ACHN (cell line): ENCODE measurements at regions not wholly inside any gene's neighbourhood (a gene's known extent, or its start where the extent isn't known, plus 50 kb on each side); places are given as distances from the start of the nearest gene placed in this dataset.

Experiments used
- DNase-seq: peaks from one replicate; pipeline ENCODE4 v3.0.0-alpha.2; 2015
- in situ Hi-C: cut with HindIII; loops from 2 replicates; pipeline ENCODE4 v1.10.0; 2017; ENCODE audit warnings: low sequenced_read_pairs, low pct_ligation_motif_present, low pct_unique_long_range_greater_than_20kb

DNA sequence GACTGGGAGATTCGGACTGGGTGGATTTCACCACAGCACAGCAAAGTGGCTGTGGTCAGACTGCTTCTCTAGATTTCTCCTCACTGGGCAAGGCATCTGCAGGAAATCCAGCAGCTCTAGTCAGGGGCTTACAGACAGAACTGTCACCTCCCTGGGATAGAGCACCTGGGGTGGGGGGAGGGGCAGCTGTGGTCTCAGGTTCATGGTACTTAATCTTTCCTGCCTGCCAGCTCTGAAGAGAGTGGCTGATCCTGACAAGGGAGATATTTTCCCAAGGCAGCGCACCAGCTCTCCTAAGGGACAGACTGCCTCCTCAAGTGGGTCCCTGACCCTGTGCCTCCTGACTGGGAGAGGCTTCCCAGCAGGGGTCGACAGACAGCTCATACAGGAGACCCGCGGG is 212.8 kb upstream of the KLF12 start:
- no peak for DNase-seq
- in situ Hi-C loops, result no loop called here

DNA sequence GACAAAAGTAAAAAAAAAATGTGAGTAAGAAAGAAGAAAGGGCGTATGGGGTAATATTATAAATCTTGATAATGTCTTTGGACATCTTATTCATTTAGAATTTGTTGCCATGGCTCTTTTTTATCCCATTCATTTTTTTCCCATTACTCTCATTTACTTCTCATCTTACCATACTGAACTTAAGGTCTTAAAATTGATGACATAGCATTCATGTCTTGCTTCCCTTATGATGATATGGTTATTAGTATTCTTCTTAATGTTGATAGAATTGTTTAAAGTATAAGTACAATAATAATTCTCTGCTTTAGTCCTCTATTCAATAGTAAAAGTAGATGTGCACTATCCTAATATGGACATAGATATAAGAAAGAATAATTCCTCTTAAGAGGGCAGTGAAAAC is 204.1 kb upstream of the KLF12 start:
- in situ Hi-C loops, result no loop called here
- DNase-seq, result no peak

DNA sequence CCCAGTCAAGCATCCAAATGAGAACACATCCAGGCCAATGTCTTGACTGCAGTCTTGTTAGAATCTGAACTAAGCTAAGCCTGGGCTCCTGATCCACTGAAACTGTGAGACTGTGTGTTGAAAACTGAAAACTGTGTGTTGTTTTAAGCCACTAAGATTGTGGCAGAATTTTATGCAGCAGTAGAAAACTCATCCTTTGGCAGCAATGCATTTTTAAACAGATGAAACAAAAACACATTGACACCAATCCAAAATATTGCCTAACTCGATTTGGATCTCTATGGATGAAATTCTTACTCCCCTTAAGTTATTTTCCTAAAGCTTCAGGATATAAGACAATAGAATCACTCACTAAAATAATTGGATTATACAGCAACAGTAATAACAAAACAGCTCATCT is 202.3 kb upstream of the KLF12 start:
- no peak for DNase-seq

DNA sequence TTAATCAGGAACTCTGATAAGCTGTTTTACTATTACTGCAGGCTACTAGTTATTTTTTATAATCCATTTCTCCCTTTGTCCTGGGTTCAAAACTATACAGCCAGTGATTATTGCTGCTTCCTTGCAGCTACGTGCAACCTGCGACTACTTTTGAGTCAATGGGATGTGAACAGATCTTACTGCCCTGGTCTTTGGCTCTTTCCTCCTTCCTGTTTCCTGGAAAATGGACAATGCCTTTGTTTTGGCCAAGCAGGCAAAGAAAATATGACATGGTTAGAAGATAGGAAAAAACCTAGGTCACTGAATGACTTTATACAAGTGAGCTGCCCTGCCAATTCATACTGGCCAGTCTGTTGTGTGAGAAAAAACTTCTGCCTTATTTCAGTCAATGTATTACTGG is 201.2 kb upstream of the KLF12 start:
- DNase-seq, result no peak
- in situ Hi-C loops, result no loop called here

More for the DNA sequence above, 202.3 kb upstream of the KLF12 start:
- in situ Hi-C loops, result no loop called here

DNA sequence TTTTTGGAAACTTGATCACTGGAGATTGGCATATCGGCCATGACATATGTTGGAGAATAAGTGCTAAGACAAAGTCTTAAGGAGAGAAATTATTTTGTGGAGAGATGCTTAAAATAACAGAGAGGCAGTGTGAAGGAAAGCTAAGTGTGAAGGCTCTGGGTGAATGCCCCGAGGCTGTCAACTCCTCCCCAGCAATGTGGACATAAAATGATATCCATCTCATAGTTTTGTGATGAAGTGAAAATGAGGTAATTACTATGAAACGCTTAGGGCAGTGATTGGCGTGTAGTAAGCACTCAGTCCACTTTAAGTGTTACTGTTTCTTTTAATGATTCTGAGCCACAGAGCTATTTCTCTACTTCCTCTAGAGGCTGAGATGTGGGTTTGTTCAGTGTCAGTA is 195.8 kb upstream of the KLF12 start:
- in situ Hi-C loops, result no loop called here

DNA sequence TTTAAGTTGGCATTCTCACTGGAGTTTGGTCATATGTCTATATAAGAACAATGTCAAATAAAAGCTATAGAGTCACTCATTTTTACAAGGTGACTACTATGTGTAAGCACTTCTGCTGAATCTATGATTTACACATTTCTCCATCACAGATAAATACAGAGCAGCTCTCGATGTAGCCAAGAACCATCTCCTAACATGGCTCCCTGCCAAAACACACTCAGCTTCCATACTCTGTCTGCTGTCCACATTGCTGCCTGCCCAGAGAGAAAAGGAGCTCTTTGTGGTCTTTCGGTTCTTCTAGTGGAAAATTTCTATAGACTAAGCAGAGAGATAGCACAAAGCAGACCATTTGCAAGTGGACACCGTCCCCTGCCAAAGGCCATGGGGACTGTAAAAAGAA is 190.9 kb upstream of the KLF12 start:
- in situ Hi-C loops, result no loop called here
- no peak for DNase-seq

More for the DNA sequence above, 195.8 kb upstream of the KLF12 start:
- no peak for DNase-seq

DNA sequence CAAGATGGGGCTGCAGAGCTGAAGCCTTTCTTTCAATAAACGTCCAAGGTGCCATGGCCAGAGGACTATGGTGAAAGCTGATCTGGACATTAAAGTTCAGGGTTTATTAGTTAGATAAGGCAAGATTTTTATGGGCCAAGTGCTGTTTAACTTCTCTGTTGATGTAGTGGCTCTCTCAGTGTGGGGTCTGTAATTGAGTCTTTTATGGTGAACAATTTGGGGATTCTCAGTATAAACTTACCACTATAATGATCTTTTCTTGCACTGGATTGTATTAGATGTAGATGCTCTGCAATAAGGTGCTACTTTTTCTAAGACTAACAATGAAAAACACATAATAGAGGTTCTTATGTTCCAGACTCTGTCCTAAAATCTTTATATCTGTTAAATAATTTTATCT is 190.1 kb upstream of the KLF12 start:
- in situ Hi-C loops, result no loop called here
- no peak for DNase-seq

DNA sequence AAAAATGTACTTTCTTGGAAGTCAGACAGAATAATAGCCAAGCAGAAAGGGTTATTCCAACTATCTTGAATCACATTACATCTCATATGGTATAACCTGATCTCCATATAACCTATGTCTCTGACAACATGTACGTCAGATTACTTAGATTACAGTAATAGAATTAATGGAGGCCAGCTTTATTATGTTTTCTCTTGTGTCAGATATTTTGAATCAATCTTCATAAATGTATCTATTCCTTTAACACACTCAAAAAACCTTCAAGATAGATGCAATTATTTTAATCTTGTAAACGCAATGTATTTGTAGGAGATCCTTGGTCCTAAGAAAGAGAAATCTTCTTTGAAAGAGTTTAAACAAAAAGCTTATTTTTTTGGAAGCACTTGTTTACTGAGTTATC is 188.4 kb upstream of the KLF12 start:
- in situ Hi-C loops, result no loop called here
- DNase-seq, result no peak

DNA sequence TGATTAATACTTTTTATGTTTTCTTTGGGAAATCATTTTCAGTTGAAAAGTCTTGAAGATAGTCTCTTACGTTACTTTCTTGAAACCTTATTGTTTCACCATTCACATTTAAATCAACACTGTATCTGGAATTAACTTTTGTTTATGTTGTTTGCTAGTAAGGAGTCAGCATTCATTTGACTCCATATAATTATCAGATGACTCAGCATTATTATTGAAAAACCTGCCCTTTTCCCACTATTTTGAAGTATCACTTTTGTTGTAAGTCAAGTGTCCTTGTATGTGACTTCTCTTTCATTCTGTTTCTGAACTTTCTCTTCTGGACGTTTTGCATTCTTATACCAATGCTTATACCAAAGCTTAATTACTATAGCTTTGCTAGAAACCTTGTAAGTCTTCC is 186.1 kb upstream of the KLF12 start:
- no peak for DNase-seq
- in situ Hi-C loops, result no loop called here

DNA sequence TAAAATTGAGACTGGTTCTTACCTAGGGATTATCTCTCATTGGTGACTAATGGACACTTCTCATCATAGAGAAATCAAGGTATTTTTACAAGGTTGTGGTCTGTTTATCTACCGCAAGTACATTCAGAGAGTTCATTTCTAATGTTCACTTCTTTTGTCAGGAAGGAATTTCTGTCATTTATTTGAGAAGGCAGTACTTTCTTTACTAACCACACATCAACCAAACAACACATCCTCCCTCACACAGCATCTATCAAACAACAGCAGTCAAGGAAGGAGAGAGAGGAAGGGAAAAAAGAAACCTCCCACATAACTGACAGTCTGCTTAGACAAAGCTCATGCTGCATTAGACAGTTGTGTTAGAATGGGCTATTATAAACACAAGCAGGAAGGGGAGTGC is 182.3 kb upstream of the KLF12 start:
- in situ Hi-C loops, result no loop called here
- DNase-seq, result no peak

DNA sequence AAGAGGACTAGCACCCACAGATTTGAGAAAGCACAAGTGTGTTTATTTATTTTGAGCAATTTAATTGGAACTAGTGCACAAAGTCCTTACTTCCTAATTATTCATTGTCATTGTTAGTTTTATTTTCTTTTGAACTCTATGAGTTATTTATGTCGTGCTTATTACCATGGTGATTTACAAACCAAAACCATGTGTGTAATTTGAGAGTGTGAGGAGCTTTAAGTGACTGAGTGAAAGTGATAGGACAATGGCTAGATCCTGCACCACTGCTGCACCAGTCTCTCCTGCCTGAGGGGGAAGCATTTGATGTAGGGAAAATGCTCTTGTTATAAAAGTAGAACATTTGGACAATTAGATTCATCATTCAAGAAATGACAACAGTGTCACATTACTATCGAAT is 172.3 kb upstream of the KLF12 start:
- DNase-seq, result no peak
- in situ Hi-C loops, result no loop called here

DNA sequence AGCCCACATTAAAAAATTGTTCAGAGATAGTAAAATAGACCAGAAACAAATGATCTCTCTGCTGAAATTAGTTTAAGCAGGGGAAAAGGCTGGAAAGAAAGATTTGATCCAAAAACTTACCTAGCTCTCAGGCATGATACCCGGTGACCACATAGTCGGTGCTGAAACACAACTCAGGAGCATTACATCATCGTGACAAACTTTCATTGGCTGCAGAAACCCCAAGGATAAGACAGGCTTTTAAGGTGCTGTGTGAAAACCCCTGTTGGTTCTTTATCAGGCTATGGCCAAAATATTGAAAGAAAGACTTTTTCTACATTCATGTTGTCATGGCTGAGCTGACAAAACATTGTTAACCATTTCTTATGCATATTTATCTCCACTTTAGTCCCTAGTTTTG is 171.7 kb upstream of the KLF12 start:
- no peak for DNase-seq
- in situ Hi-C loops, result no loop called here

DNA sequence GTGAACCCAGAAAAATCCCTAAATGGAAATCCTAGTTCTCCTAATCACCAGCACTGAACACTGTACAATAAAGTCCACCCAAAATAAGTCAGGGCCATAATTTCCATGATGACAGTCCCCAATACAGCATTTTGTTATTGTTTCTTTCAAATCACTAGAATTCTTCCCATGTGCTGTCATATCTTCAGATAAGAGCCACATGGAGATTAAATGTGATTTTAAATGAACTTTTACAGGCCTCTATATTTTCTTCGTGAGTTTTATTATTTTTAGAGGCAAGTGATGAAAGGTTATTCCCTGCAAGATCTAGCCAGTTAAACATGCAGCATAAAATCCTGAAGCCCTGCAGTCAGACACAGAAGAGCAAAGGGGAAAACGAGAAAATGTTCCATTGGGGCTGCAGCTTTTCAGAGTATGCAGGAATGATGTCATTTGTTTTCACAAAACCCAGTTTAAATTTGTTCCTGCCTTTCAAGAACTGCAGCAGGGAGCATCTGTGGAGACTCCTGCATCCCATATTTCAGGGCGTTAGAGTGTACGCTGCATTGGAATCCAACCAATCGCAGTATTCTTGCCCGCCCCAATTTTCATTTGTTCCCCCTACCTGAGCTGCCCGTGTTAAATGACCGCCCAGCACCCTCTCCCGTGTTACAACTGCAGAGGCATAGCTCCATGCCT is 167.2 kb upstream of the KLF12 start:
- DNase-seq, result no peak
- in situ Hi-C loops, result no loop called here

DNA sequence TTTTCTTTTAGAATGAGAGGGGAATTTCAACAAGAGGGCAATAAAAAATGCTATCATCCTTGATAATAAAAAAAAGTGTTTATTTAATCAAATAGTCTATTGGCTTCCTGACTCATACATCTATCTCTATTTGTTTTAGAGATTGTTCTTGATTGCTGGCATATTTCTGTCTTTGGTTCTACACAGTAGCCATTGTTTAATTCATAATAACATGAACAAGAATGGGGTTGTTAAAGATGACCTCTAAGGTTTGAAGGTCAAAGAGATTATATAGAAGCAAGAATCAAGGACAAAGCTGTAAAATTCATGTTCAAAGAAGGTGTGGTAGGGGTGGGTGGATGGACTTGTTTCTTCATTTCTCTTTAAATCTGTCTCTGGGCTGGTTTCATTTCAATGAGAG is 166.0 kb upstream of the KLF12 start:
- in situ Hi-C loops, result no loop called here
- no peak for DNase-seq

DNA sequence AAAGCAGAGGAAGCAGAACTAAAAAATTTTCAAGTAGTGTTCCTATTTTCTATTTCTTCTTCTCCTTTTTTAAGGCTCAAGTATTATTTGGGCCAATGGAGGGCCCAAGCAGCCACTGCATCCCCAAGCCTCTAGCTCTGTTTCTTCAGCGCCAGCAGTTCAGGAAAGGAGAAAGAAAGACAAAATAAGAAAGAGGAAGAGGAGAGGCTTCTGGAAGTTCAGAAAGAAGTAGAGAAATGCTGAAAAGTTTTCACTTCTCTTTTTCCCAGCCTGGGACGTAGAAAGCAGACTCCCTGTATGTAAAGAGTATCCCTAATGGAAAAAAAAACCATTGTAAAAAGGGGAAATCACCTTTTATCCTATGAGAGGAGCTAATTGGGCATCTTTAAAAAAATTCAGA is 165.5 kb upstream of the KLF12 start:
- DNase-seq, result no peak
- in situ Hi-C loops, result no loop called here

DNA sequence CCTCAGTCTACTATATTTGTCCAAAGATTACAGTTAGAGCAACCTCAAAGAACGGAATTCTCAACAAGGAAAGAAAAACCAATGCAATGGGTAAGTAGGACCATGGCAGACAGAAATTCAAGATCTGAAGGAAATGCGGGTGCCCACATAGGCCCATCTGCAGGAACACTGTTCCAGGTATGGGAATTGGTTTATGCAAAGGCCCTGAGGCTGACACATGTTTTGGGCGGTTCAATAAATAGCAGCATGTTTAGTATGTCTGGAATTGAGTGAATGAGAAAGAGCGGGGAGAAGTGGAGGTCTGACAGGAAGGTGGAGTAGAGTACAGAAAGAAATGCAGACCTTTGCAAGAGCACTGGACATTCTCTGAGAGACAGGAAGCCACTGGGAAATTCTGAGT is 164.7 kb upstream of the KLF12 start:
- in situ Hi-C loops, result no loop called here

DNA sequence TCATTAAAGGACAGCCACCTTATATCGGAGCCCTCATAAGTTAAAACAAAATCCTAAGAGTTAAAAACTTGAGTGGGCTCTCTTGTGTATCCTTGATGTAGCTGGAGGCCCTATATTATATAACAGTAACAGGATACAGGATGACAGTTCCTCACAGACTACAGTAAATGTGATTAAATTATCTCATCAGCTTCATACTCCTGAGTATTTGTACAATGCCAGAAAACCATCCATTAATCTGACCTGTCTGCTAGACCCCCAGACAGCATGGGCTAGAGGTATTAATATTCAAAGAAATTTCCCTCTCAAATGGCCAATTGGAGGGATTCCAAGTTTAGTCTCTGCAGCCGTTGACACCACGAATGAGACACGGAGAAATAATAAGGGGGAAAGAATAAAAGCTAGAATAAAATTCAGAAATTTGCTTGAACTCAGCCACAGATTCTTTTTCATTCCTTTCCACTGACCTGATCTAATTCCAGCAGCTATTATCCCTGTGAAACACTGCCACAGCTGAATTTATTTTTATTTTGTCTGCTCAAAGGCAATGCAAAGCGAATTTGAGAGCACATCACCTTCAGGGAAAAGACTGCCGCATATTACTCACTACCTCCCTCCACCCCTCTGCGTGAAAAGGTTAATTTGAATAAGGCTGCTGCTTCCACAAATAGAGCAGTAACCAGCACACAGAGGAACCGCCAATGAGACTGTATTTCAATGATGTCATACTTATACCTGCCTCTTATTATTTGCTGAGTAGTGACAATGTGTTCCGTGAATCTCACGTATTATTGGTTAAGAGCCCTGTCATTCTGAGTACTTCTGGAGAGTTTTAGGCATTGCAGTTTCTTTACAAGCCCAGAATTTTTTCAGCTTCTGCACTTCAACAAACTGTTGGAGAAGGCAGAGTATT is 155.9 kb upstream of the KLF12 start:
- in situ Hi-C loops, result no loop called here
- DNase-seq, result peak; percentile 91

More for the DNA sequence above, 164.7 kb upstream of the KLF12 start:
- DNase-seq, result no peak

DNA sequence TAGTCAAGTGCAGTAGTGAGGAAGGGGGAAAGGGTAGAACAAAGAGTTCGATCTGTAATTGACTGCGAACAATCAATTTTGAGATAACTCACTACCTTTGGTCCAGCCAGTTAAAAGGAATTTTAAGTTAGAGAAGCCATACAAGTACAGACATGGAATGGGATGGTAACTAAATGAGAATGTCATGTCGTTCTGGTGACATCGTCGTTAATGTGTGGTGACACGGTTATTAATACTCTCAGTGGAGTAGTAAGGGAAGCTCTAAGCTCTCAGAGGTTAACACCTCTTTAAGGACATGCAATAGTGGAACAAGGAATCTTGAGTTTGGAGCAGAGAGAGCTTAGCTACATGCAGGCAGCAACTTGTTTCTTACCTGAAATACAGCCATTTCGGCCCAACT is 154.9 kb upstream of the KLF12 start:
- DNase-seq, result no peak
- in situ Hi-C loops, result no loop called here

DNA sequence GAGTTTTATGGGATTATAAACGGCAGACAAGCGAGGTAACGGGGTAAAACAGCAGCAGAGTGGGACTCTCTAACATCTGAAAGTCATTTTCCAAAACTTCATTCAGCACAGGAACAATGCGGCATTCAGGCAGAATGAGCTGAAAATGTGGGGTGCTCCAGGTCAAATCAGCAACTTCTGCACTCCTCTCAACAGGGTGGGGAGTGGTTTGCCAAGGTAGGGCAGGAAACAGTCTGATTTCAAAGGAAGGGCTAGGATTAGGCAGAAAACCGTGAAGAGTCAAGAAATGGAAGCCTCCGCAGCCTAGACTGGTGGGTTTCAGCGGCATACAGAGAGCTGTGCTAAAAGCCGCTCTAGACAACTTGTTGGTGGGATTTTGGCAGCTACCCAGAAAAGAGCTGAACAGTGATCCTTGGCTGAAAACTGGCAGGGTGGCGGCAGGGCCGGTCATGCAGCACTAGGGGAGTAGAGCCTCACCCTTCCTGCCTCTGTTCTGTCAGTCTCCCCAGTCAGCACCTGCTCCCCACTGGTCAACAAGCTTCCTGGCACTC is 154.2 kb upstream of the KLF12 start:
- in situ Hi-C loops, result no loop called here
- DNase-seq, result no peak

DNA sequence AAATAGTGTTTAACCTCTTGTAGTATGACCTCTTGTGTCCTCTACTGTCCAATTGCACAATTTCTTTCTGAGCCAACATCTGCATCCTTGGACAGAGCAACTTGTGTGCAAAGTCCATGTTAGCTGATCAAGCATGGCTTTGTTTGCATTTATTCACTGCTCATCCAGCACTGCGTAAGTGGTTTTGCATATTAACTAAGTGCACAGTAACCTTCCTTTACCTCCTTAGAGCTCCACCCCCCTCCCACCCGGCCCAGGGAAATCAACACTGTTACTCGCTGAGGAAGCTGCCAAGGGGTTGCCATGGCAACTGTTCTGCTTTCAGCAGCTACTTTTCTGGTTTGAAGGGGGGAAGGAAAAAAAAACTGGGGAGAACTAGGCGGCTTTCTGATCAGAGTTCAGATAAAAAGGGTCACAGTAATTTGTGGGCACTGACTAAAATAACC is 153.5 kb upstream of the KLF12 start:
- in situ Hi-C loops, result no loop called here
- DNase-seq, result no peak
